CD4-positive, alpha-beta T cell (primary cell): ENCODE measurements at regions not wholly inside any gene's neighbourhood (a gene's known extent, or its start where the extent isn't known, plus 50 kb on each side); places are given as distances from the start of the nearest gene placed in this dataset.

ENCODE experiments used
- ATAC-seq: fragments of 200-7000 bp; cut with Tn5 transposase; one replicate; pipeline ENCODE4 v1.10.0; 2022; ENCODE audit warnings: mild to moderate bottlenecking; ENCODE audit not compliant: poor library complexity
- CTCF ChIA-PET: fragments of 350-600 bp; sonication (Branson Sonifier 250); formaldehyde crosslinking; loops from one replicate; lab custom pipeline; 2021; ENCODE audit warnings: antibody characterized with exemption, inconsistent platforms; lab: Charles Lee
- POLR2A ChIA-PET: fragments of 350-600 bp; sonication (Branson Sonifier 250); formaldehyde crosslinking; loops from one replicate; lab custom pipeline; 2021; ENCODE audit warnings: antibody characterized with exemption, inconsistent platforms; lab: Charles Lee
- DNase-seq, 14 experiments: peaks; one replicate each; pipeline ENCODE4 v3.0.0-alpha.2; 2013 to 2020; ENCODE audit warnings: mixed read lengths in 2 of 14
- H3K27ac ChIP-seq, 2 donors: one replicate each; pipeline versions ENCODE4 v1.5.1 to v1.7.0; 2013; ENCODE audit warnings: low read length in 2 of 2, low read depth in 1 of 2, mild to moderate bottlenecking in 1 of 2
- H3K27me3 ChIP-seq, 2 experiments: 1 replicate in 1 of 2; 2 replicates in 1 of 2; pipeline versions ENCODE4 v1.6.1 to v1.7.0; 2013; ENCODE audit warnings: low read length in 2 of 2, control low read depth in 1 of 2, mild to moderate bottlenecking in 1 of 2, moderate library complexity in 1 of 2; ENCODE audit not compliant: insufficient read depth in 2 of 2, control insufficient read depth in 1 of 2
- H3K36me3 ChIP-seq: one replicate; pipeline ENCODE4 v1.6.1; 2013; ENCODE audit warnings: low read length, control low read depth; ENCODE audit not compliant: insufficient read depth
- H3K4me1 ChIP-seq: one replicate; pipeline ENCODE4 v1.6.1; 2013; ENCODE audit warnings: low read length, control low read depth; ENCODE audit not compliant: insufficient read depth
- H3K4me3 ChIP-seq: one replicate; pipeline ENCODE4 v1.5.1; 2013; ENCODE audit warnings: mild to moderate bottlenecking, low read length, moderate library complexity
- H3K9me3 ChIP-seq, 2 experiments: 1 replicate in 1 of 2; 2 replicates in 1 of 2; pipeline versions ENCODE4 v1.6.1 to v1.7.0; 2013; ENCODE audit warnings: low read length in 2 of 2, mild to moderate bottlenecking in 2 of 2, control low read depth in 1 of 2, moderate library complexity in 1 of 2; ENCODE audit not compliant: control insufficient read depth in 1 of 2, insufficient read depth in 1 of 2
- H3K27ac Mint-ChIP-seq: one replicate; pipeline ENCODE4 v1.8.0; 2020; ENCODE audit warnings: mixed read lengths
- H3K27me3 Mint-ChIP-seq: one replicate; pipeline ENCODE4 v1.8.0; 2021; ENCODE audit warnings: mixed read lengths
- H3K36me3 Mint-ChIP-seq: one replicate; pipeline ENCODE4 v1.8.0; 2021; ENCODE audit warnings: low read depth, mixed read lengths
- H3K4me1 Mint-ChIP-seq: one replicate; pipeline ENCODE4 v1.8.0; 2021; ENCODE audit warnings: low read depth, mixed read lengths
- H3K4me3 Mint-ChIP-seq: one replicate; pipeline ENCODE4 v1.8.0; 2020; ENCODE audit warnings: mild to moderate bottlenecking, mixed read lengths
- H3K9me3 Mint-ChIP-seq: one replicate; pipeline ENCODE4 v1.8.0; 2020; ENCODE audit warnings: mixed read lengths
- intact Hi-C, 2 experiments: fragments of 100-400 bp; cut with DNase I in 1 of 2; cut with micrococcal nuclease in 1 of 2; formaldehyde crosslinking; loops; one replicate each; pipeline versions ENCODE4 v1.15.1 to v1.9.0; 2023 to 2025; cut with DNase I, micrococcal nuclease
- TF ChIP-seq, protein P1 (sequence below): fragments of 200-600 bp; IDR thresholded peaks from one replicate; pipeline ENCODE4 v1.8.0; 2022; ENCODE audit warnings: antibody characterized with exemption, mild to moderate bottlenecking

DNA sequence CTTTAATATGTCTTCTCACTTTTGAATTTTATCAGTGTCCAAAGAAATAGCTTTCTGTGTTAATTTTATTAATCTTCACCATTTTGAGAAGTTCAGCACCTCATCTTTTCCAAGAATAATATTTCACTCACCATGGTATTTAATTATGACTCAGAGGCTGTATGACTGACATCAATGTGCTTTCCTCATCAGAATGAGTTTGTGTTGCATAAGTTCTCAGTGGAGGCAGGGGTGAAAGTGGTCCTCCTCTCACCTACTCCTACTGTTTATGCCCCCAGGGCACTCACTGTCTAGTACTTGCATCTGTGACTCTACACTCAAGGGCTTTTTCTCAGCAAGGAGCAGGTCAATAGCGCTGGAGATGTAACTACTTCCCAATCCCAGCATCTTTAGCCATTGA lies 905.3 kb upstream of the INTU start:
- DNase-seq (no peak), ATAC-seq (no peak)
- no peaks in the 10 kb centered on the region for H3K27me3 Mint-ChIP-seq
- no peaks in the 10 kb centered on the region for H3K4me1 Mint-ChIP-seq
- H3K4me3 Mint-ChIP-seq, result no peak overlapping the region
- no peak overlapping the region for H3K27ac ChIP-seq
- ChIA-PET POLR2A (interaction anchor here (0.6 kb wide), 1 partner anchor 779 kb away, joined by 3 read pairs; no protein-coding TSS in a partner anchor), CTCF (no interaction called here)
- H3K36me3 ChIP-seq, result no peaks in the 10 kb centered on the region
- H3K9me3 Mint-ChIP-seq, result no peaks in the 10 kb centered on the region
- peaks cover 0 to 8% of the 10 kb centered on the region in 2 experiments for H3K9me3 ChIP-seq
- intact Hi-C loops, result no loop called here
- H3K36me3 Mint-ChIP-seq, result no peaks in the 10 kb centered on the region
- no peak overlapping the region for H3K4me3 ChIP-seq
- TF ChIP-seq, protein P1, sequence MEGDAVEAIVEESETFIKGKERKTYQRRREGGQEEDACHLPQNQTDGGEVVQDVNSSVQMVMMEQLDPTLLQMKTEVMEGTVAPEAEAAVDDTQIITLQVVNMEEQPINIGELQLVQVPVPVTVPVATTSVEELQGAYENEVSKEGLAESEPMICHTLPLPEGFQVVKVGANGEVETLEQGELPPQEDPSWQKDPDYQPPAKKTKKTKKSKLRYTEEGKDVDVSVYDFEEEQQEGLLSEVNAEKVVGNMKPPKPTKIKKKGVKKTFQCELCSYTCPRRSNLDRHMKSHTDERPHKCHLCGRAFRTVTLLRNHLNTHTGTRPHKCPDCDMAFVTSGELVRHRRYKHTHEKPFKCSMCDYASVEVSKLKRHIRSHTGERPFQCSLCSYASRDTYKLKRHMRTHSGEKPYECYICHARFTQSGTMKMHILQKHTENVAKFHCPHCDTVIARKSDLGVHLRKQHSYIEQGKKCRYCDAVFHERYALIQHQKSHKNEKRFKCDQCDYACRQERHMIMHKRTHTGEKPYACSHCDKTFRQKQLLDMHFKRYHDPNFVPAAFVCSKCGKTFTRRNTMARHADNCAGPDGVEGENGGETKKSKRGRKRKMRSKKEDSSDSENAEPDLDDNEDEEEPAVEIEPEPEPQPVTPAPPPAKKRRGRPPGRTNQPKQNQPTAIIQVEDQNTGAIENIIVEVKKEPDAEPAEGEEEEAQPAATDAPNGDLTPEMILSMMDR, result no peak
- no peaks in the 10 kb centered on the region for H3K27me3 ChIP-seq
- H3K4me1 ChIP-seq, result no peaks in the 10 kb centered on the region
- H3K27ac Mint-ChIP-seq, result no peak overlapping the region

DNA sequence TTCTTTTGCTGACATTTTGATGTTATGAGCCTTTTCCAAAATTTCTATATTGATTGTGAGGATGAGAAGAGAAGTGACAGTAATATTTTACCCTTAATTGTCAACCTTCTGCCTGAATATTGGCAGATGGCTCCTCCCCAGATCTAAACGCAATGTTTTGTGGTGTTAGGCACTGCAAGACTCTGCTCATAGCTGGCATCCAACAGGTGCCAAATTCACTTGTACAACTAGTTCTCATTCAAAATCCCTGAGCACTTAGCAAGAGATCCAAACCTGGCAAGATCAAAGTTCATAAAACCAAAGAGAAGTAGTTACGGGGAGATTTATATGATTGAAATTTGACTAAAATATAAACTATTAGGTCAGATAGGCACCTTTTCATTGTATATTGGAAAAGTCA lies 901.7 kb upstream of the INTU start:
- H3K4me3 Mint-ChIP-seq, result no peak overlapping the region
- no peaks in the 10 kb centered on the region for H3K36me3 Mint-ChIP-seq
- Histone ChIP-seq H3K36me3 (no peaks in the 10 kb centered on the region), H3K9me3 (peaks cover 0 to 8% of the 10 kb centered on the region in 2 experiments), H3K27me3 (no peaks in the 10 kb centered on the region), H3K4me3 (no peak overlapping the region), H3K4me1 (no peaks in the 10 kb centered on the region), H3K27ac (no peak overlapping the region)
- ChIA-PET POLR2A (no interaction called here), CTCF (no interaction called here)
- intact Hi-C loops, result no loop called here
- TF ChIP-seq, protein P1, result no peak
- H3K9me3 Mint-ChIP-seq, result peaks cover 4% of the 10 kb centered on the region
- DNase-seq (no peak), ATAC-seq (no peak)
- H3K4me1 Mint-ChIP-seq, result no peaks in the 10 kb centered on the region
- no peaks in the 10 kb centered on the region for H3K27me3 Mint-ChIP-seq
- H3K27ac Mint-ChIP-seq, result no peak overlapping the region

DNA sequence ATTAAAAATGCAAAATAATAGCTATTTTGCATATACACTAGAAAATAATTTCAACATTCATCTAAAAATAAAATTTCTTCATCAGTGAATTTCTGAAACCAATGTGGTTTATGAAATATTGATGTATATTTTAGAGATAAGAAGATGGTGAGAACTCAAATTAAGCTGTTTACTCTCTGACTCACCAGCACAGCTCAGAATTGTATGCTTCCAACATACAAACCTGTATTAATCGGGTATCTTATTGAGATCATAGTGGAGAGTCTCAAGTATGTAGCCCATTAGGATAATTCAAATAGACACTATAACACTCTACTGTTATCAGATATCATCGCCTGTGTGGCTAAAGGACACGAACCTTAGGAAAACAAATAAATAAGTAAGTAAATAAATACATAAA lies 899.5 kb upstream of the INTU start:
- no peaks in the 10 kb centered on the region for H3K4me1 Mint-ChIP-seq
- TF ChIP-seq, protein P1, result no peak
- Histone ChIP-seq H3K4me1 (no peaks in the 10 kb centered on the region), H3K9me3 (peaks cover 0 to 8% of the 10 kb centered on the region in 2 experiments), H3K27ac (no peak overlapping the region), H3K4me3 (no peak overlapping the region), H3K36me3 (no peaks in the 10 kb centered on the region), H3K27me3 (no peaks in the 10 kb centered on the region)
- no peaks in the 10 kb centered on the region for H3K27me3 Mint-ChIP-seq
- H3K9me3 Mint-ChIP-seq, result peaks cover 4% of the 10 kb centered on the region
- POLR2A ChIA-PET, result no interaction called here
- CTCF ChIA-PET, result no interaction called here
- no peak overlapping the region for H3K4me3 Mint-ChIP-seq
- no peak for ATAC-seq
- DNase-seq, result no peak
- H3K27ac Mint-ChIP-seq, result no peak overlapping the region
- intact Hi-C loops, result no loop called here
- H3K36me3 Mint-ChIP-seq, result no peaks in the 10 kb centered on the region
